PC-3 (cell line): ENCODE measurements at regions not wholly inside any gene's neighbourhood (a gene's known extent, or its start where the extent isn't known, plus 50 kb on each side); places are given as distances from the start of the nearest gene placed in this dataset.

Experiments
- ATAC-seq: fragments of 200-7000 bp; cut with Tn5 transposase; 2 replicates; pipeline ENCODE4 v1.9.1; 2020; ENCODE audit warnings: mild to moderate bottlenecking, moderate library complexity
- BruUV-seq: library from RNA; stranded (reverse); fragments of 400-500 nt; replicated peaks from 2 replicates; lab custom pipeline; 2021; lab: Mats Ljungman, UMichigan
- CTCF ChIA-PET: fragments of 300-600 bp; sonication (Branson Sonifier 250); formaldehyde crosslinking; loops from one replicate; lab custom pipeline; 2022; ENCODE audit warnings: antibody characterized with exemption; lab: Charles Lee
- POLR2A ChIA-PET: fragments of 300-600 bp; sonication (Branson Sonifier 250); formaldehyde crosslinking; loops from one replicate; lab custom pipeline; 2022; ENCODE audit warnings: antibody characterized with exemption; ENCODE audit not compliant: unreplicated experiment; lab: Charles Lee
- DNase-seq: peaks from one replicate; pipeline ENCODE4 v3.0.0-alpha.2; 2015
- H2AFZ ChIP-seq: fragments of 300-600 bp; sonication (generic); 2 replicates; pipeline ENCODE4 v1.6.0; 2016; ENCODE audit warnings: antibody characterized with exemption, low read length
- H3F3A ChIP-seq: fragments of 300-600 bp; sonication (generic); one replicate; pipeline ENCODE4 v1.6.0; 2017; ENCODE audit warnings: antibody characterized with exemption, low read length, control low read depth, mild to moderate bottlenecking; ENCODE audit not compliant: unreplicated experiment
- H3K27ac ChIP-seq: fragments of 300-600 bp; sonication (generic); 2 replicates; pipeline ENCODE4 v1.5.1; 2016; ENCODE audit warnings: mild to moderate bottlenecking, low read length
- H3K27me3 ChIP-seq: fragments of 300-600 bp; sonication (generic); 2 replicates; pipeline ENCODE4 v1.6.1; 2016; ENCODE audit warnings: low read length, mixed read lengths
- H3K36me3 ChIP-seq: fragments of 300-600 bp; sonication (generic); 2 replicates; pipeline ENCODE4 v1.6.1; 2016; ENCODE audit warnings: low read depth, mixed run types, low read length, mixed read lengths
- H3K4me1 ChIP-seq: fragments of 300-600 bp; sonication (generic); 2 replicates; pipeline ENCODE4 v1.5.1; 2016; ENCODE audit warnings: low read length; ENCODE audit not compliant: insufficient read depth
- H3K4me2 ChIP-seq: fragments of 300-600 bp; sonication (generic); 2 replicates; pipeline ENCODE4 v1.6.0; 2016; ENCODE audit warnings: low read length
- H3K4me3 ChIP-seq: fragments of 300-600 bp; sonication (generic); 2 replicates; pipeline ENCODE4 v1.5.1; 2016; ENCODE audit warnings: mild to moderate bottlenecking, low read length, mixed read lengths
- H3K79me2 ChIP-seq: fragments of 300-600 bp; sonication (generic); 2 replicates; pipeline ENCODE4 v1.6.1; 2017; ENCODE audit warnings: low read length, mixed read lengths
- H3K9ac ChIP-seq: fragments of 300-600 bp; sonication (generic); 2 replicates; pipeline ENCODE4 v1.6.0; 2016; ENCODE audit warnings: mild to moderate bottlenecking, low read length
- H3K9me2 ChIP-seq: fragments of 300-600 bp; sonication (generic); replicated peaks from 2 replicates; pipeline ENCODE4 v1.6.1; 2016; ENCODE audit warnings: mixed run types, low read length, mixed read lengths
- H3K9me3 ChIP-seq: fragments of 300-600 bp; sonication (generic); 2 replicates; pipeline ENCODE4 v1.6.1; 2016; ENCODE audit warnings: low read length, mixed read lengths
- H4K20me1 ChIP-seq: fragments of 300-600 bp; sonication (generic); 2 replicates; pipeline ENCODE4 v1.6.1; 2016; ENCODE audit warnings: low read length, mixed read lengths
- CTCF ChIP-seq: fragments of 300-600 bp; sonication (generic); conservative IDR thresholded peaks from 2 replicates; pipeline ENCODE4 v1.5.1; 2017; ENCODE audit warnings: antibody characterized with exemption, low read depth, mild to moderate bottlenecking, low read length
- EZH2 ChIP-seq: fragments of 300-600 bp; sonication (generic); IDR thresholded peaks from one replicate; pipeline ENCODE4 v1.6.1; 2017; ENCODE audit warnings: antibody characterized with exemption, mild to moderate bottlenecking, low read length; ENCODE audit not compliant: unreplicated experiment
- EZH2phosphoT487 ChIP-seq: fragments of 300-600 bp; sonication (generic); IDR thresholded peaks from 2 replicates; pipeline ENCODE4 v1.6.1; 2018; ENCODE audit warnings: mild to moderate bottlenecking, antibody characterized with exemption, low read length, borderline replicate concordance
- intact Hi-C: fragments of 100-400 bp; cut with micrococcal nuclease; formaldehyde crosslinking; loops from 2 replicates; pipeline ENCODE4 v1.9.0; 2023

GRCh38 chr9:78791779-78792178 lies 494.9 kb downstream of the PSAT1 start:
- H4K20me1 ChIP-seq = no peaks in the 10 kb centered on the region
- H3K36me3 ChIP-seq = no peaks in the 10 kb centered on the region
- TF ChIP-seq EZH2 (no peak), CTCF (no peak), EZH2phosphoT487 (no peak)
- H3K9me3 ChIP-seq = no peaks in the 10 kb centered on the region
- no peak overlapping the region for H3K9ac ChIP-seq
- no peaks in the 10 kb centered on the region for H3F3A ChIP-seq
- intact Hi-C loops = no loop called here
- DNase-seq (no peak), ATAC-seq (no peak)
- ChIA-PET POLR2A (no interaction called here), CTCF (no interaction called here)
- BruUV-seq = no TSS peak
- H3K9me2 ChIP-seq = no peaks in the 10 kb centered on the region
- H3K27me3 ChIP-seq = no peaks in the 10 kb centered on the region
- H3K4me3 ChIP-seq = no peak overlapping the region
- no peak overlapping the region for H3K4me2 ChIP-seq
- H3K27ac ChIP-seq = no peak overlapping the region
- no peaks in the 10 kb centered on the region for H3K79me2 ChIP-seq
- no peak overlapping the region for H2AFZ ChIP-seq
- peaks cover 3% of the 10 kb centered on the region; the same call in 1 of the 2 replicates for H3K4me1 ChIP-seq

GRCh38 chr9:78792745-78793144 lies 495.8 kb downstream of the PSAT1 start:
- H4K20me1 ChIP-seq = no peaks in the 10 kb centered on the region
- no peaks in the 10 kb centered on the region for H3K27me3 ChIP-seq
- no peak overlapping the region for H3K4me2 ChIP-seq
- no peak for ATAC-seq
- no peaks in the 10 kb centered on the region for H3K9me3 ChIP-seq
- no peaks in the 10 kb centered on the region for H3K9me2 ChIP-seq
- TF ChIP-seq EZH2 (no peak), EZH2phosphoT487 (no peak), CTCF (no peak)
- H3K4me3 ChIP-seq = no peak overlapping the region
- H3F3A ChIP-seq = no peaks in the 10 kb centered on the region
- no peaks in the 10 kb centered on the region for H3K4me1 ChIP-seq
- no peak for DNase-seq
- CTCF ChIA-PET = no interaction called here
- H2AFZ ChIP-seq = no peak overlapping the region
- POLR2A ChIA-PET = no interaction called here
- no peaks in the 10 kb centered on the region for H3K36me3 ChIP-seq
- H3K79me2 ChIP-seq = no peaks in the 10 kb centered on the region
- no peak overlapping the region for H3K9ac ChIP-seq
- intact Hi-C loops = no loop called here
- BruUV-seq = no TSS peak
- no peak overlapping the region for H3K27ac ChIP-seq

DNA sequence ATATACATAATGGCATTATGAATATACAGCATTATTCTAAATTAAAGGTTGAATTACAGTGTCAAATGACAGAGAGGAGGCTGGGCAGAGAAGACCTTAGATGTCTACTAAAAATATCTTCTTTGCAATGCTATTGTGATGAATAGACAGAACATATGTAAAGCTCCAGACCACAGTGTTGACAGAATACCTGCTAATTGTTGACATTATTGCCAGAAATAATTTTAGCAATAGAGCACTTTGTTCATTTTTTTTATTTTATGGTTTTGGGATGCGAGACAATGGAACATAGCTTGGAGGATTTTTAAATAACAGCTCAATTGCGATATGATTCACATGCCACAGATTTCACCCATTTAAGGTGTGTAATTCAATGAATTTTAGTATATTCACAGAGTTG lies 508.8 kb downstream of the PSAT1 start:
- ATAC-seq (no peak), DNase-seq (no peak)
- H3K9ac ChIP-seq = no peak overlapping the region
- H2AFZ ChIP-seq = no peak overlapping the region
- POLR2A ChIA-PET = no interaction called here
- H3K36me3 ChIP-seq = no peaks in the 10 kb centered on the region
- TF ChIP-seq EZH2 (no peak), EZH2phosphoT487 (no peak)
- H3K9me2 ChIP-seq = no peaks in the 10 kb centered on the region
- intact Hi-C loops = no loop called here
- no peaks in the 10 kb centered on the region for H3K4me1 ChIP-seq
- BruUV-seq = no TSS peak
- H4K20me1 ChIP-seq = no peaks in the 10 kb centered on the region
- H3K27me3 ChIP-seq = no peaks in the 10 kb centered on the region
- H3F3A ChIP-seq = no peaks in the 10 kb centered on the region
- H3K4me2 ChIP-seq = no peak overlapping the region
- CTCF ChIA-PET = no interaction called here
- no peak overlapping the region for H3K27ac ChIP-seq
- H3K4me3 ChIP-seq = no peak overlapping the region
- no peaks in the 10 kb centered on the region for H3K79me2 ChIP-seq
- no peaks in the 10 kb centered on the region for H3K9me3 ChIP-seq
